ENCODE measurements at regions not wholly inside any gene's neighbourhood (a gene's known extent, or its start where the extent isn't known, plus 50 kb on each side); places are given as distances from the start of the nearest gene placed in this dataset.

GRCh38 chr1:198079432-198079951 is 77.3 kb upstream of the NEK7 start (continued):
- TF ChIP-seq TAF9B (IDR thresholded peaks at IDR 0.05; ENCODE audit: partially characterized antibody): no peak
- no peak for TF ChIP-seq FOXP1 (CRISPR knock-in tag; IDR thresholded peaks at IDR 0.05)
- no peak for TF ChIP-seq MAFK (IDR thresholded peaks at IDR 0.05; ENCODE audit: low read length)
- TF ChIP-seq YBX1 (IDR thresholded peaks at IDR 0.05): no peak
- no peak for TF ChIP-seq ZBTB8A (IDR thresholded peaks at IDR 0.05; ENCODE audit: partially characterized antibody)
- TF ChIP-seq TAF7 (tag; IDR thresholded peaks at IDR 0.05): peak; percentile 59; the same call in 1 of the 2 replicates
- TF ChIP-seq TAF1 (IDR thresholded peaks at IDR 0.05; ENCODE audit: control insufficient read depth, extremely low read depth, insufficient read depth, low read length, severe bottlenecking): no peak
- TF ChIP-seq PHF20 (IDR thresholded peaks at IDR 0.05; ENCODE audit: partially characterized antibody): no peak
- no peak for TF ChIP-seq EGR1 (conservative IDR thresholded peaks at IDR 0.05)
- peak; percentile 49 for TF ChIP-seq ZNF507 (tag; conservative IDR thresholded peaks at IDR 0.05)
- TF ChIP-seq, protein P1, sequence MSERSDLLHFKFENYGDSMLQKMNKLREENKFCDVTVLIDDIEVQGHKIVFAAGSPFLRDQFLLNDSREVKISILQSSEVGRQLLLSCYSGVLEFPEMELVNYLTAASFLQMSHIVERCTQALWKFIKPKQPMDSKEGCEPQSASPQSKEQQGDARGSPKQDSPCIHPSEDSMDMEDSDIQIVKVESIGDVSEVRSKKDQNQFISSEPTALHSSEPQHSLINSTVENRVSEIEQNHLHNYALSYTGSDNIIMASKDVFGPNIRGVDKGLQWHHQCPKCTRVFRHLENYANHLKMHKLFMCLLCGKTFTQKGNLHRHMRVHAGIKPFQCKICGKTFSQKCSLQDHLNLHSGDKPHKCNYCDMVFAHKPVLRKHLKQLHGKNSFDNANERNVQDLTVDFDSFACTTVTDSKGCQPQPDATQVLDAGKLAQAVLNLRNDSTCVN (CRISPR knock-in tag; IDR thresholded peaks at IDR 0.05): peak; percentile 77; the same call in 1 of the 2 replicates
- TF ChIP-seq, protein P2, sequence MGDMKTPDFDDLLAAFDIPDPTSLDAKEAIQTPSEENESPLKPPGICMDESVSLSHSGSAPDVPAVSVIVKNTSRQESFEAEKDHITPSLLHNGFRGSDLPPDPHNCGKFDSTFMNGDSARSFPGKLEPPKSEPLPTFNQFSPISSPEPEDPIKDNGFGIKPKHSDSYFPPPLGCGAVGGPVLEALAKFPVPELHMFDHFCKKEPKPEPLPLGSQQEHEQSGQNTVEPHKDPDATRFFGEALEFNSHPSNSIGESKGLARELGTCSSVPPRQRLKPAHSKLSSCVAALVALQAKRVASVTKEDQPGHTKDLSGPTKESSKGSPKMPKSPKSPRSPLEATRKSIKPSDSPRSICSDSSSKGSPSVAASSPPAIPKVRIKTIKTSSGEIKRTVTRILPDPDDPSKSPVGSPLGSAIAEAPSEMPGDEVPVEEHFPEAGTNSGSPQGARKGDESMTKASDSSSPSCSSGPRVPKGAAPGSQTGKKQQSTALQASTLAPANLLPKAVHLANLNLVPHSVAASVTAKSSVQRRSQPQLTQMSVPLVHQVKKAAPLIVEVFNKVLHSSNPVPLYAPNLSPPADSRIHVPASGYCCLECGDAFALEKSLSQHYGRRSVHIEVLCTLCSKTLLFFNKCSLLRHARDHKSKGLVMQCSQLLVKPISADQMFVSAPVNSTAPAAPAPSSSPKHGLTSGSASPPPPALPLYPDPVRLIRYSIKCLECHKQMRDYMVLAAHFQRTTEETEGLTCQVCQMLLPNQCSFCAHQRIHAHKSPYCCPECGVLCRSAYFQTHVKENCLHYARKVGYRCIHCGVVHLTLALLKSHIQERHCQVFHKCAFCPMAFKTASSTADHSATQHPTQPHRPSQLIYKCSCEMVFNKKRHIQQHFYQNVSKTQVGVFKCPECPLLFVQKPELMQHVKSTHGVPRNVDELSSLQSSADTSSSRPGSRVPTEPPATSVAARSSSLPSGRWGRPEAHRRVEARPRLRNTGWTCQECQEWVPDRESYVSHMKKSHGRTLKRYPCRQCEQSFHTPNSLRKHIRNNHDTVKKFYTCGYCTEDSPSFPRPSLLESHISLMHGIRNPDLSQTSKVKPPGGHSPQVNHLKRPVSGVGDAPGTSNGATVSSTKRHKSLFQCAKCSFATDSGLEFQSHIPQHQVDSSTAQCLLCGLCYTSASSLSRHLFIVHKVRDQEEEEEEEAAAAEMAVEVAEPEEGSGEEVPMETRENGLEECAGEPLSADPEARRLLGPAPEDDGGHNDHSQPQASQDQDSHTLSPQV (IDR thresholded peaks at IDR 0.05): peak; percentile 100
- no peak for TF ChIP-seq NELFE (IDR thresholded peaks at IDR 0.05; ENCODE audit: insufficient read depth, insufficient read length)
- TF ChIP-seq FOS (IDR thresholded peaks at IDR 0.05; ENCODE audit: extremely low read depth, insufficient read length): no peak
- TF ChIP-seq, protein P3, sequence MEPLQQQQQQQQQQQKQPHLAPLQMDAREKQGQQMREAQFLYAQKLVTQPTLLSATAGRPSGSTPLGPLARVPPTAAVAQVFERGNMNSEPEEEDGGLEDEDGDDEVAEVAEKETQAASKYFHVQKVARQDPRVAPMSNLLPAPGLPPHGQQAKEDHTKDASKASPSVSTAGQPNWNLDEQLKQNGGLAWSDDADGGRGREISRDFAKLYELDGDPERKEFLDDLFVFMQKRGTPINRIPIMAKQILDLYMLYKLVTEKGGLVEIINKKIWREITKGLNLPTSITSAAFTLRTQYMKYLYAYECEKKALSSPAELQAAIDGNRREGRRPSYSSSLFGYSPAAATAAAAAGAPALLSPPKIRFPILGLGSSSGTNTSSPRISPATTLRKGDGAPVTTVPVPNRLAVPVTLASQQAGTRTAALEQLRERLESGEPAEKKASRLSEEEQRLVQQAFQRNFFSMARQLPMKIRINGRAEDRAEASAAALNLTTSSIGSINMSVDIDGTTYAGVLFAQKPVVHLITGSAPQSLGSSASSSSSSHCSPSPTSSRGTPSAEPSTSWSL (CRISPR knock-in tag; IDR thresholded peaks at IDR 0.05; ENCODE audit: borderline replicate concordance): peak; percentile 49; the same call in 1 of the 2 replicates
- no peak for TF ChIP-seq NCOA2 (IDR thresholded peaks at IDR 0.05; ENCODE audit: partially characterized antibody in 2 of 2)
- peak; percentile 95 for TF ChIP-seq CXXC5 (CRISPR knock-in tag; IDR thresholded peaks at IDR 0.05)
- no peak for TF ChIP-seq STAT6 (CRISPR knock-in tag; IDR thresholded peaks at IDR 0.05)
- TF ChIP-seq RBM15 (IDR thresholded peaks at IDR 0.05; ENCODE audit: insufficient read depth, low read length): no peak
- TF ChIP-seq ELF4 (CRISPR knock-in tag; IDR thresholded peaks at IDR 0.05): peak; percentile 97
- peak; percentile 15; the same call in 1 of the 2 replicates for TF ChIP-seq CC2D1A (IDR thresholded peaks at IDR 0.05)

Measured in K562 (cell line).